ENCODE measurements at regions not wholly inside any gene's neighbourhood (a gene's known extent, or its start where the extent isn't known, plus 50 kb on each side); places are given as distances from the start of the nearest gene placed in this dataset.

DNA sequence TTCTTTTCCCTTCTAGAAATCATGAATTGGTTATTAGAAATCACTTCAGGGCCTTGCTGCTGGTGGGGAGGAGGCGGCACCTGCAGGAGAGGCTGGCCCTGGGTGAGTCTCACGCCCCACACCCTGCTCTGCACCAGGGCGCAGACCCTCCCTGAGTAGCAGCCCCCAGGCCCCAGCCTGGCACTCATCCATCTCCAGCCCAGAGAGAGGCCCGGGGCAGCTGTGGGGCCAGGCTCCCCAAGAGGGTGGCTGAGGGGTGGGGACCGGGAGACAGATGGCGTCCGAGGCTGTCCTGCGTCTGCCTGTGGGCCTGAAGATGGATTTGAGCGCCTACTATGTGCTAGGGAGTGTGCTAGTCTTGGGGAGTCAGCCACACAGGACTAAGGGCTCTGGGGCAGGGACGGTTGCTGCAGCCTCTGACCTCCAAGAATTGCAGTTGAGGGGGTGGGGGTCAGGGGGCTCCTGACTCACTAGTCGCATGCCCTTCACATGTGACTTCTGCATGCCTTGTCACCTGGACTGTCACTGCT lies 59.6 kb upstream of the GATA5 start:
- no peak for ATAC-seq
- ChIA-PET RAD21 (ENCODE audit: low non-redundant PET in 1 of 2, low total read pairs in 2 of 2, uncharacterized antibody in 2 of 2, unreplicated experiment in 2 of 2) (no interaction called here), POLR2A (no interaction called here), CTCF (no interaction called here)
- no peaks in the 10 kb centered on the region for H3K79me2 ChIP-seq (ENCODE audit: insufficient read depth, low read length)
- H3K4me3 ChIP-seq (replicated peaks in 1 of 2; ENCODE audit: low read depth in 1 of 2, low read length in 2 of 2) = no peak overlapping the region
- no peaks in the 10 kb centered on the region for H3K9me2 ChIP-seq (ENCODE audit: insufficient read depth)
- no peaks in the 10 kb centered on the region for H4K20me1 ChIP-seq (ENCODE audit: insufficient read depth)
- no peak for DNase-seq (ENCODE audit: low read depth, low spot score)
- no TSS peak for BruUV-seq (replicated peaks)
- H3K4me1 ChIP-seq (ENCODE audit: control insufficient read depth in 1 of 2, insufficient read depth in 2 of 2, low read length in 2 of 2) = no peaks in the 10 kb centered on the region; a peak in 1 of 4 replicates
- intact Hi-C loops (cut with micrococcal nuclease) = no loop called here
- TF ChIP-seq JUND (IDR thresholded peaks at IDR 0.05) (no peak), ZNF274 (IDR thresholded peaks at IDR 0.05; ENCODE audit: low read depth, low read length) (no peak), SIN3A (IDR thresholded peaks at IDR 0.05; ENCODE audit: low read depth) (no peak), RAD21 (IDR thresholded peaks at IDR 0.05; ENCODE audit: low read depth) (no peak), REST (IDR thresholded peaks at IDR 0.05; ENCODE audit: low read depth) (no peak), POLR2A (IDR thresholded peaks at IDR 0.05; ENCODE audit: borderline replicate concordance, extremely low read depth, insufficient read depth, insufficient read length) (no peak), ZFX (IDR thresholded peaks at IDR 0.05) (no peak), EZH2 (IDR thresholded peaks at IDR 0.05) (no peak), YY1 (IDR thresholded peaks at IDR 0.05; ENCODE audit: extremely low read depth, insufficient replicate concordance, low read depth, low read length) (no peak), ZBTB33 (IDR thresholded peaks at IDR 0.05; ENCODE audit: extremely low read depth, insufficient replicate concordance, low read length) (no peak), SP1 (IDR thresholded peaks at IDR 0.05; ENCODE audit: low read depth) (no peak), CEBPB (IDR thresholded peaks at IDR 0.05; ENCODE audit: low read depth) (no peak), EGR1 (IDR thresholded peaks at IDR 0.05; ENCODE audit: low read depth) (no peak), ELF1 (IDR thresholded peaks at IDR 0.05; ENCODE audit: borderline replicate concordance, low read depth) (no peak), CTCF (IDR thresholded peaks at IDR 0.05 in 2 of 3, conservative IDR thresholded peaks at IDR 0.05 in 1 of 3; ENCODE audit: borderline replicate concordance in 1 of 3, insufficient read depth in 1 of 3, low read depth in 2 of 3, low read length in 2 of 3) (no peak), POLR2AphosphoS5 (IDR thresholded peaks at IDR 0.05; ENCODE audit: low read depth, low read length) (no peak), FOSL1 (IDR thresholded peaks at IDR 0.05; ENCODE audit: low read depth) (no peak)
- TF ChIP-seq, protein P1, sequence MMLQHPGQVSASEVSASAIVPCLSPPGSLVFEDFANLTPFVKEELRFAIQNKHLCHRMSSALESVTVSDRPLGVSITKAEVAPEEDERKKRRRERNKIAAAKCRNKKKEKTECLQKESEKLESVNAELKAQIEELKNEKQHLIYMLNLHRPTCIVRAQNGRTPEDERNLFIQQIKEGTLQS (IDR thresholded peaks at IDR 0.05) = no peak
- no peak overlapping the region for H3K27ac ChIP-seq (ENCODE audit: low read depth, low read length)
- no peak overlapping the region for H3K4me2 ChIP-seq (ENCODE audit: low read length)
- H3K27me3 ChIP-seq (ENCODE audit: insufficient read depth, low read length) = no peaks in the 10 kb centered on the region
- H3K36me3 ChIP-seq (ENCODE audit: control insufficient read depth in 1 of 2, insufficient read depth in 2 of 2, low read length in 2 of 2) = no peaks in the 10 kb centered on the region
- H3K9me3 ChIP-seq (ENCODE audit: control insufficient read depth in 1 of 2, insufficient read depth in 1 of 2, low read depth in 1 of 2, low read length in 2 of 2) = no peaks in the 10 kb centered on the region
- no peak overlapping the region for H2AFZ ChIP-seq (ENCODE audit: low read depth, low read length, poor library complexity, severe bottlenecking)
- H3K9ac ChIP-seq (ENCODE audit: low read length) = no peak overlapping the region
